CD14-positive monocyte (primary cell): ENCODE measurements at regions not wholly inside any gene's neighbourhood (a gene's known extent, or its start where the extent isn't known, plus 50 kb on each side); places are given as distances from the start of the nearest gene placed in this dataset.

Source experiments
- DNase-seq, 3 donors: peaks; one replicate each; pipeline ENCODE4 v3.0.0-alpha.2; 2011 to 2022
- H2AFZ ChIP-seq: 2 replicates; pipeline ENCODE4 v1.6.0; 2012; ENCODE audit warnings: mild to moderate bottlenecking, low read depth, low read length, inconsistent platforms; ENCODE audit not compliant: insufficient read depth, poor library complexity, severe bottlenecking
- H3K27ac ChIP-seq, 2 donors: 1 replicate in 1 of 2; 2 replicates in 1 of 2; pipeline ENCODE4 v1.5.1; 2012 to 2013; ENCODE audit warnings: low read length in 2 of 2, control low read depth in 1 of 2, inconsistent platforms in 1 of 2, low read depth in 1 of 2, mild to moderate bottlenecking in 1 of 2
- H3K27me3 ChIP-seq, 2 donors: one replicate each; pipeline versions ENCODE4 v1.6.0 to v1.6.1; 2011 to 2013; ENCODE audit warnings: low read length in 2 of 2; ENCODE audit not compliant: control insufficient read depth in 2 of 2, insufficient read depth in 2 of 2
- H3K36me3 ChIP-seq, 2 donors: replicated peaks in 1 of 2; 1 replicate in 1 of 2; 2 replicates in 1 of 2; pipeline versions ENCODE4 v1.5.1 to v1.6.1; 2012 to 2013; ENCODE audit warnings: low read length in 2 of 2, control low read depth in 1 of 2, inconsistent platforms in 1 of 2, mild to moderate bottlenecking in 1 of 2; ENCODE audit not compliant: insufficient read depth in 2 of 2, control insufficient read depth in 1 of 2
- H3K4me1 ChIP-seq, 2 donors: 1 replicate in 1 of 2; 2 replicates in 1 of 2; pipeline versions ENCODE4 v1.5.1 to v1.6.1; 2012 to 2013; ENCODE audit warnings: low read length in 2 of 2, control low read depth in 1 of 2, inconsistent platforms in 1 of 2, mild to moderate bottlenecking in 1 of 2, moderate library complexity in 1 of 2; ENCODE audit not compliant: insufficient read depth in 2 of 2, control insufficient read depth in 1 of 2
- H3K4me2 ChIP-seq: replicated peaks from 2 replicates; pipeline ENCODE3; 2012; ENCODE audit warnings: low read length, moderate library complexity, mild to moderate bottlenecking; ENCODE audit not compliant: poor library complexity, severe bottlenecking; ENCODE audit errors: extremely low read depth
- H3K4me3 ChIP-seq, 3 experiments: fragments of 200-600 bp in 1 of 3; sonication (generic) in 1 of 3; replicated peaks in 1 of 3; 1 replicate in 2 of 3; 2 replicates in 1 of 3; pipeline ENCODE4 v1.5.1; 2011 to 2013; ENCODE audit warnings: low read length in 3 of 3, mild to moderate bottlenecking in 3 of 3, control low read depth in 2 of 3, low read depth in 2 of 3, inconsistent platforms in 1 of 3, moderate library complexity in 1 of 3
- H3K79me2 ChIP-seq: 2 replicates; pipeline ENCODE4 v1.6.0; 2012; ENCODE audit warnings: mild to moderate bottlenecking, control low read depth, inconsistent platforms, low read length, moderate library complexity; ENCODE audit not compliant: insufficient read depth
- H3K9ac ChIP-seq: 2 replicates; pipeline ENCODE4 v1.6.0; 2017; ENCODE audit warnings: low read length, mild to moderate bottlenecking; ENCODE audit not compliant: insufficient read depth, poor library complexity, severe bottlenecking
- H3K9me3 ChIP-seq, 2 donors: replicated peaks in 1 of 2; 1 replicate in 1 of 2; 2 replicates in 1 of 2; pipeline versions ENCODE4 v1.5.1 to v1.6.1; 2012 to 2013; ENCODE audit warnings: low read length in 2 of 2, control low read depth in 1 of 2; ENCODE audit not compliant: control insufficient read depth in 1 of 2, insufficient read depth in 1 of 2
- H4K20me1 ChIP-seq: 2 replicates; pipeline ENCODE4 v1.6.0; 2012; ENCODE audit warnings: mild to moderate bottlenecking, low read length, control low read depth, moderate library complexity; ENCODE audit not compliant: insufficient read depth
- H3K27ac Mint-ChIP-seq, 7 donors: one replicate each; pipeline ENCODE4 v1.8.0; 2020; ENCODE audit warnings: mild to moderate bottlenecking in 7 of 7, mixed read lengths in 7 of 7, moderate library complexity in 6 of 7, inconsistent platforms in 2 of 7
- H3K27me3 Mint-ChIP-seq, 3 donors: one replicate each; pipeline ENCODE4 v1.8.0; 2021 to 2022; ENCODE audit warnings: low read depth in 3 of 3, mild to moderate bottlenecking in 3 of 3, mixed read lengths in 3 of 3, moderate library complexity in 3 of 3, inconsistent platforms in 1 of 3
- H3K36me3 Mint-ChIP-seq, 2 donors: one replicate each; pipeline ENCODE4 v1.8.0; 2020; ENCODE audit warnings: mixed read lengths in 2 of 2, inconsistent platforms in 1 of 2, mild to moderate bottlenecking in 1 of 2
- H3K4me1 Mint-ChIP-seq: one replicate; pipeline ENCODE4 v1.8.0; 2020; ENCODE audit warnings: mild to moderate bottlenecking, mixed read lengths
- H3K4me3 Mint-ChIP-seq, 2 donors: one replicate each; pipeline ENCODE4 v1.8.0; 2020; ENCODE audit warnings: mild to moderate bottlenecking in 2 of 2, mixed read lengths in 2 of 2, moderate library complexity in 1 of 2
- H3K9me3 Mint-ChIP-seq, 7 donors: one replicate each; pipeline ENCODE4 v1.8.0; 2020 to 2022; ENCODE audit warnings: mixed read lengths in 7 of 7, mild to moderate bottlenecking in 6 of 7, moderate library complexity in 6 of 7, inconsistent platforms in 2 of 7
- WGBS: methylation state at CpG from one replicate; pipeline ENCODE4 v1.1.5; 2013; ENCODE audit warnings: missing lambda C conversion rate; ENCODE audit not compliant: insufficient coverage; 5-methylcytosine and 5-hydroxymethylcytosine counted together
- intact Hi-C, 2 donors: fragments of 100-400 bp; cut with micrococcal nuclease; formaldehyde crosslinking; loops; one replicate each; pipeline versions ENCODE4 v1.15.0 to v1.15.1; 2023
- TF ChIP-seq, protein P1 (sequence below): fragments of 200-600 bp; IDR thresholded peaks from one replicate; pipeline ENCODE4 v1.8.0; 2022; ENCODE audit warnings: antibody characterized with exemption, mild to moderate bottlenecking

DNA sequence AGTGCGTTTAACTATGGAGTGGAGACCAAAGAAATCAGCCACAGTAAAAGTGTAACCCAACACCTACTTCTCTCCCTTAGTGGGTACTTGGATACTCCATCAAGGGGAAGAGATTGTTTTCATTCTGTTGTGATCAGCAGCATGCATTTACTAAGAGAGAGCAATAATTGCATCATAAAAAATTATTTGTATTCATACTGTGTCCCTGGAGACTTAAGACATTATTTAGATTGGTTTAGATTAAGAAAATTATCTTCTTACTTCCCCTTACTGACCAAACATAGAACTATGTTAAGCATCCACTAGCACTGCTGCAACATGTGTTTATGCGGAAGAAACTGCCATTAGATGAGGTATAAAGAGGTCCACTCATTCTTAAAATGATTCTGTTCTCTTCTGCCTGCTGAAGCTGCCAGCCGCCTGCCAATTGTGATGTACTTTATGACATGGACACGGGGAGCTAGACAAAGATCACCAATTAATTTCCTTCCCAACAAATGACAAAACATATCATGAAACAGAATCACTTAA is 738.5 kb downstream of the DIAPH3 start:
- DNase-seq, result no peak
- Histone ChIP-seq H4K20me1 (no peaks in the 10 kb centered on the region), H3K4me3 (no peak overlapping the region), H3K9ac (no peak overlapping the region), H3K9me3 (no peaks in the 10 kb centered on the region), H2AFZ (no peak overlapping the region), H3K36me3 (no peaks in the 10 kb centered on the region), H3K27me3 (no peaks in the 10 kb centered on the region), H3K79me2 (no peaks in the 10 kb centered on the region), H3K4me2 (no peak overlapping the region), H3K27ac (no peak overlapping the region), H3K4me1 (no peaks in the 10 kb centered on the region)
- WGBS, result 88% methylated on average over 2 of the region's 4 CpGs
- intact Hi-C loops, result no loop called here
- TF ChIP-seq, protein P1, sequence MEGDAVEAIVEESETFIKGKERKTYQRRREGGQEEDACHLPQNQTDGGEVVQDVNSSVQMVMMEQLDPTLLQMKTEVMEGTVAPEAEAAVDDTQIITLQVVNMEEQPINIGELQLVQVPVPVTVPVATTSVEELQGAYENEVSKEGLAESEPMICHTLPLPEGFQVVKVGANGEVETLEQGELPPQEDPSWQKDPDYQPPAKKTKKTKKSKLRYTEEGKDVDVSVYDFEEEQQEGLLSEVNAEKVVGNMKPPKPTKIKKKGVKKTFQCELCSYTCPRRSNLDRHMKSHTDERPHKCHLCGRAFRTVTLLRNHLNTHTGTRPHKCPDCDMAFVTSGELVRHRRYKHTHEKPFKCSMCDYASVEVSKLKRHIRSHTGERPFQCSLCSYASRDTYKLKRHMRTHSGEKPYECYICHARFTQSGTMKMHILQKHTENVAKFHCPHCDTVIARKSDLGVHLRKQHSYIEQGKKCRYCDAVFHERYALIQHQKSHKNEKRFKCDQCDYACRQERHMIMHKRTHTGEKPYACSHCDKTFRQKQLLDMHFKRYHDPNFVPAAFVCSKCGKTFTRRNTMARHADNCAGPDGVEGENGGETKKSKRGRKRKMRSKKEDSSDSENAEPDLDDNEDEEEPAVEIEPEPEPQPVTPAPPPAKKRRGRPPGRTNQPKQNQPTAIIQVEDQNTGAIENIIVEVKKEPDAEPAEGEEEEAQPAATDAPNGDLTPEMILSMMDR, result no peak
- Mint-ChIP-seq H3K9me3 (peaks cover 0 to 7% (median 5%) of the 10 kb centered on the region in 7 donors), H3K4me1 (no peaks in the 10 kb centered on the region), H3K36me3 (no peaks in the 10 kb centered on the region), H3K4me3 (no peak overlapping the region), H3K27me3 (peaks cover 2 to 3% (median 2%) of the 10 kb centered on the region in 3 donors), H3K27ac (no peak overlapping the region)

DNA sequence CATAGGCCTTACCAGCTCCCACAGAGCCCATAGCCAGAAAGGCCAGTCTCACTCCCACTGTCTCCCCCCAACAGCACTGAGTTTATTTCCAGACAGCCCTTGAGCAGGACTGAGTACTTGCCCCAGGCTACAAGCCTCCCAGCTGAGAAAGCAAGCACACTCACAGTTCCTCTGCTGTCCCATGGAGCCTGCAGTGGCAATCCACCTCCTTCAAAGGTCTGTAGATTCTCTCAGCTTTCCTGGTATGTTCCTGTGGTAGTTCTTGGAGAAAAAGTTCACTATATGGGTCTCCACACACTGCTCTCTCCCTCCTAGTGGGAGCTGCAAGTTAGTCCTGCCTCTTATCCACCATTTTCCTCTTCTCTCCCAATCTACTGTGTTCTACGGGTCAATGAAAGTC is 728.7 kb downstream of the DIAPH3 start:
- H3K4me2 ChIP-seq, result no peak overlapping the region
- H3K9ac ChIP-seq, result no peak overlapping the region
- Mint-ChIP-seq H3K4me1 (no peaks in the 10 kb centered on the region), H3K27me3 (no peaks in the 10 kb centered on the region), H3K27ac (no peak overlapping the region), H3K4me3 (no peak overlapping the region), H3K9me3 (peaks cover 17 to 33% (median 19%) of the 10 kb centered on the region in 7 donors), H3K36me3 (no peaks in the 10 kb centered on the region)
- peaks cover 16 to 19% of the 10 kb centered on the region in 2 donors for H3K9me3 ChIP-seq
- H3K4me3 ChIP-seq, result no peak overlapping the region
- no peaks in the 10 kb centered on the region for H3K4me1 ChIP-seq
- intact Hi-C loops, result no loop called here
- H3K27me3 ChIP-seq, result no peaks in the 10 kb centered on the region
- H3K79me2 ChIP-seq, result no peaks in the 10 kb centered on the region
- no peaks in the 10 kb centered on the region for H4K20me1 ChIP-seq
- TF ChIP-seq, protein P1, result no peak
- no peak overlapping the region for H3K27ac ChIP-seq
- no peak for DNase-seq
- no peak overlapping the region for H2AFZ ChIP-seq
- no peaks in the 10 kb centered on the region for H3K36me3 ChIP-seq
- WGBS, result no CpG with 5 or more reads among the region's 1 CpG
